Stimulated activated CD8-positive, alpha-beta memory T cell treated with anti-CD3 and anti-CD28 coated beads, Interleukin-12 subunit alpha, Interleukin-12 subunit beta, amount 100 ng/mL, for 24 hours (primary cell): ENCODE measurements at regions not wholly inside any gene's neighbourhood (a gene's known extent, or its start where the extent isn't known, plus 50 kb on each side); places are given as distances from the start of the nearest gene placed in this dataset.

Experiments
- DNase-seq: peaks from one replicate; pipeline ENCODE4 v3.0.0-alpha.2; 2020; ENCODE audit errors: extremely low read depth

GRCh38 chr6:164469276-164469949 is 840.0 kb downstream of the C6orf118 start:
- no peak for DNase-seq

- DNase-seq, result no peak
Observed at GRCh38 chr6:164455835-164456234, 853.6 kb downstream of the C6orf118 start.

- DNase-seq, result no peak
Observed at GRCh38 chr6:164453835-164454234, 855.6 kb downstream of the C6orf118 start.

GRCh38 chr6:164442572-164442971 is 866.8 kb downstream of the C6orf118 start:
- no peak for DNase-seq

- no peak for DNase-seq
Observed at GRCh38 chr6:164439331-164439730, 870.1 kb downstream of the C6orf118 start.

- no peak for DNase-seq
Observed at GRCh38 chr6:164436976-164437375, 872.4 kb downstream of the C6orf118 start.

GRCh38 chr6:164427728-164428402 is 881.5 kb downstream of the C6orf118 start:
- DNase-seq, result no peak

GRCh38 chr6:164424489-164424888 is 884.9 kb downstream of the C6orf118 start:
- no peak for DNase-seq

- DNase-seq, result no peak
Observed at GRCh38 chr6:164419099-164419498, 890.3 kb downstream of the C6orf118 start.

- DNase-seq, result no peak
Observed at GRCh38 chr6:164418262-164418588, 891.2 kb downstream of the C6orf118 start.

GRCh38 chr6:164417537-164418261 is 891.7 kb downstream of the C6orf118 start:
- no peak for DNase-seq

- DNase-seq, result no peak
Observed at GRCh38 chr6:164415832-164416563, 893.4 kb downstream of the C6orf118 start.

- DNase-seq, result no peak
Observed at GRCh38 chr6:164414695-164415094, 894.7 kb downstream of the C6orf118 start.

- no peak for DNase-seq
Observed at GRCh38 chr6:164412566-164412965, 896.8 kb downstream of the C6orf118 start.

GRCh38 chr6:164410017-164410416 is 899.4 kb downstream of the C6orf118 start:
- DNase-seq, result no peak

GRCh38 chr6:164409309-164410009 is 899.9 kb downstream of the C6orf118 start:
- DNase-seq, result no peak

- no peak for DNase-seq
Observed at GRCh38 chr6:164408868-164409267, 900.5 kb downstream of the C6orf118 start.

GRCh38 chr6:164404812-164405488 is 904.5 kb downstream of the C6orf118 start:
- no peak for DNase-seq

GRCh38 chr6:164401871-164402270 is 907.5 kb downstream of the C6orf118 start:
- no peak for DNase-seq

- DNase-seq, result no peak
Observed at GRCh38 chr6:164398647-164399046, 910.8 kb downstream of the C6orf118 start.
